Neural crest cell (in vitro differentiated cells): ENCODE measurements at regions not wholly inside any gene's neighbourhood (a gene's known extent, or its start where the extent isn't known, plus 50 kb on each side); places are given as distances from the start of the nearest gene placed in this dataset.

Source experiments
- DNase-seq: peaks from one replicate; pipeline ENCODE4 v3.0.0; 2021; ENCODE audit warnings: low read depth, mixed read lengths, low spot score
- H3K27ac Mint-ChIP-seq: one replicate; pipeline ENCODE4 v1.8.0; 2021; ENCODE audit warnings: mild to moderate bottlenecking, mixed read lengths; ENCODE audit not compliant: unreplicated experiment
- H3K27me3 Mint-ChIP-seq: 2 replicates; pipeline ENCODE4 v1.8.0; 2021; ENCODE audit warnings: low read depth, mild to moderate bottlenecking, mixed read lengths
- H3K36me3 Mint-ChIP-seq: 2 replicates; pipeline ENCODE4 v1.8.0; 2021; ENCODE audit warnings: low read depth, mild to moderate bottlenecking, mixed read lengths
- H3K4me1 Mint-ChIP-seq: 2 replicates; pipeline ENCODE4 v1.8.0; 2021; ENCODE audit warnings: mixed read lengths
- H3K4me3 Mint-ChIP-seq: one replicate; pipeline ENCODE4 v1.8.0; 2021; ENCODE audit warnings: mild to moderate bottlenecking, mixed read lengths
- H3K9me3 Mint-ChIP-seq: 2 replicates; pipeline ENCODE4 v1.8.0; 2021; ENCODE audit warnings: mixed read lengths
- CTCF ChIP-seq: fragments of 200-600 bp; sonication (generic); conservative IDR thresholded peaks from 2 replicates; pipeline ENCODE4 v1.5.0; 2021; ENCODE audit warnings: antibody characterized with exemption, mild to moderate bottlenecking

GRCh38 chr12:86373813-86374212 lies 117.6 kb upstream of the MGAT4C start:
- TF ChIP-seq CTCF, result no peak
- Mint-ChIP-seq H3K27me3 (no peaks in the 10 kb centered on the region), H3K36me3 (no peaks in the 10 kb centered on the region), H3K4me3 (no peak overlapping the region), H3K4me1 (no peaks in the 10 kb centered on the region), H3K27ac (no peak overlapping the region), H3K9me3 (no peaks in the 10 kb centered on the region)
- no peak for DNase-seq

DNA sequence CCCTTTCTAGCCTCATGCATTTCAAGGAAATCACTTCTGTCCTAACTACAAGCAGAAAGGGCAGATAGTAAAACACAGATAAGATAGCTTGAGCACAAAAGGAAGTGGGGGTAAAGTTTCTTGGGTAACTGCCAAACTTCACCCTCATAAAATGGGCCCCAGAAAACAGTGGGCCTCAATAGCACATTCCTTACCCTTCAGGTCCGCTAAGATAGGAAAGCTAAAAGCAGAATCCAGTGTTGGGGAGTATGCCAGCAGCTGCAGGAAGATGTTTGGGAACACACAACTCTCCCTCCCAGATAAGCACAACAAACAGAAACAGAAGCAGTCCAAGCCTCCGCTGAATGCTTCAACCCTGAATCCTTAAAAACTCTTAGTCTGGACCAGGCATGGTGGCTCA lies 110.9 kb upstream of the MGAT4C start:
- Mint-ChIP-seq H3K27me3 (no peaks in the 10 kb centered on the region), H3K4me3 (no peak overlapping the region), H3K36me3 (no peaks in the 10 kb centered on the region), H3K9me3 (no peaks in the 10 kb centered on the region), H3K27ac (no peak overlapping the region), H3K4me1 (no peaks in the 10 kb centered on the region)
- DNase-seq, result no peak
- no peak for TF ChIP-seq CTCF

DNA sequence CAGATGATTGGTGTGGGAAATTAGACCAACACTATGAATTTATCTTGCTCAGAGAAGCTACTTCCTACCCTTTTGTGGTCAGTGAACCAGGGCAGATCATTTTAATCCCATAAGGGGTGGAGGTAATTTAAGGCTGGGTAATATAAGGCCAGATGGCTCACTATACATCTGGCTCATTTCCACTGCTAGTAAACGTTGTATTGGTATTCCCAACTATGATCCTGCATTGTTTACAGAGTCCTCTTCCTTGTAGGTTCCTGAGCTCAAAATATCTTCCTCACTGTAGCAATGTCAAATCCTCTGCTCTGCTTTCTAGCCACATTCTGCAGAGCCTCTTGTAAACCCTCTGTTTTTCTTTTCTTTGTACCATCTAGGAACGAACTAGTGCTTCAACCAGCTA lies 93.0 kb upstream of the MGAT4C start:
- H3K4me1 Mint-ChIP-seq, result no peaks in the 10 kb centered on the region
- no peak for TF ChIP-seq CTCF
- no peak overlapping the region for H3K27ac Mint-ChIP-seq
- no peak for DNase-seq
- H3K4me3 Mint-ChIP-seq, result no peak overlapping the region
- no peaks in the 10 kb centered on the region for H3K9me3 Mint-ChIP-seq
- no peaks in the 10 kb centered on the region for H3K36me3 Mint-ChIP-seq
- H3K27me3 Mint-ChIP-seq, result no peaks in the 10 kb centered on the region

DNA sequence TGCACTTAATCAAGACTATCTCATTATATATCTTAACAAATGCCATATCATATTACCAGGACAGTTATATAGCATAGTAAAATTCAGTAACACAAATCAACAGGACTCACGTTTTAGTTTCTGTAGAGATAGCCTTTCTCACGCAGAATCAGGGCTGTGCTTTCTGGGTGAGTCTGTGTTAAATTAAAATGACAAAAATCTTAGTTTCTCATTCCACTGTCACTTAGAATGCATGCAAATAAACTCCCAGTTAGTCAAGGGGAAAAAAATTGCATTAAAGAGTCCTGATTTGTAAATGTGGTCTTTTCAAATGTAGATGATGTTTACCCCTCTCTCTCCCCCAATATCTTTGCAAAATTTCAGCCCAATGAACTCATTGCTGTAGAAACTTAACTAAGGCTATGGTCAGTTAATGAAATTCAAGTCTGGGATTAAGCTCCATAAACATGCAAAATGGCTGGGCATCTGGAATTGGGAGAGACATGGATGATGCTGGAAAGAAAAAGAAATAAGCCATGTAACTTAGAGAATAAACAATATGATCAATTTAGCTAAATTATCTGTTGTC lies 77.8 kb upstream of the MGAT4C start:
- Mint-ChIP-seq H3K4me1 (no peaks in the 10 kb centered on the region), H3K27ac (no peak overlapping the region), H3K27me3 (no peaks in the 10 kb centered on the region), H3K4me3 (no peak overlapping the region), H3K9me3 (no peaks in the 10 kb centered on the region), H3K36me3 (no peaks in the 10 kb centered on the region)
- TF ChIP-seq CTCF, result no peak
- DNase-seq, result no peak

DNA sequence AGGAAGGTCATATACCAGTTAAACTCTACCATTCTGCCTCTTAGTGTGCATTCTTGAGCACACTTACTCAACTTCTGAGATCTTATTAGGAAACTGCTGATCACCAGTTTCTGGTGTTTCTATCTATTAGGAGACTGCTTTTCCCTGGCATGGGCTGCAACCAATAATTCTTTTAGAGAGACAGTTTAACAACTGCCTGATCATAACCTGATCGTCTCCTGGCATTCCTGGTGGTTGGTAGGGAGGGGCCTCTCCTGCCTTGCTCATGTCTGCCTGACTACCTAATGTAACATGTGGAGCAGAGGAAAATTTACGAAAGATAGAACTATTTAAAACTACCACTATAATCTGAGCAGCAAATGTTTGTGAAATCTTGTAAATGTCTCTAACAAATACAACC lies 75.3 kb upstream of the MGAT4C start:
- DNase-seq, result no peak
- H3K4me1 Mint-ChIP-seq, result no peaks in the 10 kb centered on the region

More for the DNA sequence above, 75.3 kb upstream of the MGAT4C start:
- Mint-ChIP-seq H3K4me3 (no peak overlapping the region), H3K36me3 (no peaks in the 10 kb centered on the region), H3K27ac (no peak overlapping the region), H3K9me3 (no peaks in the 10 kb centered on the region), H3K27me3 (no peaks in the 10 kb centered on the region)
- TF ChIP-seq CTCF, result no peak
